Nephron (organoid): ENCODE measurements at regions not wholly inside any gene's neighbourhood (a gene's known extent, or its start where the extent isn't known, plus 50 kb on each side); places are given as distances from the start of the nearest gene placed in this dataset.

Experiments
- H3K27ac Mint-ChIP-seq, 3 experiments: 2 replicates each; pipeline ENCODE4 v1.8.0; 2020; ENCODE audit warnings: mixed read lengths in 3 of 3, mild to moderate bottlenecking in 2 of 3, moderate library complexity in 1 of 3
- H3K27me3 Mint-ChIP-seq: 2 replicates; pipeline ENCODE4 v1.8.0; 2021; ENCODE audit warnings: low read depth, mild to moderate bottlenecking, moderate library complexity, mixed read lengths
- H3K36me3 Mint-ChIP-seq: 2 replicates; pipeline ENCODE4 v1.8.0; 2020; ENCODE audit warnings: low read depth, mixed read lengths
- H3K4me1 Mint-ChIP-seq: 2 replicates; pipeline ENCODE4 v1.8.0; 2020; ENCODE audit warnings: mixed read lengths
- H3K4me3 Mint-ChIP-seq, 3 experiments: 2 replicates each; pipeline ENCODE4 v1.8.0; 2020; ENCODE audit warnings: mild to moderate bottlenecking in 3 of 3, mixed read lengths in 3 of 3, moderate library complexity in 2 of 3
- H3K9me3 Mint-ChIP-seq: 2 replicates; pipeline ENCODE4 v1.8.0; 2020; ENCODE audit warnings: mixed read lengths
- TF ChIP-seq, protein P1 (sequence below), 3 experiments: fragments of 200-600 bp; sonication (generic); IDR thresholded peaks; one replicate each; pipeline ENCODE4 v1.5.0; 2021; ENCODE audit warnings: antibody characterized with exemption in 3 of 3; ENCODE audit not compliant: unreplicated experiment in 3 of 3

DNA sequence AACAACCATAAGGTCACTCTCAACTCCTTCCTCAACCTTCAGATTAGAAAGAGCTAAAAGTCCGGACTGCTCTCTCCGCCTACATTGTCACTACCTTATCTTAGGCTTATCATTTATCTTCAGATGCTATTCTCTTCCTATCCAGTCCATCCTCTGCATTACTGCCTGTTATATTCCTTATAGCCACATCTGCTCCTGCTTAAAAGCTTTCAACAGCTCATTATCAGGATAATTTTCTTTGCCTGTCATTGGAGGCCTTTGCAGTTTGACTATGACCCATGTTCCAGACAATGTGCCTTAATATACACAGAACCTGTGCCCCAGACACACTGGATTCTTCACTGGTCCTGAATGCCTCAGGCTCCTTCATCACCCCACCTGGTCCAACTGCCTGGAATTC is 184.1 kb upstream of the SETMAR start:
- Mint-ChIP-seq H3K4me3 (no peak overlapping the region), H3K27ac (no peak overlapping the region), H3K27me3 (no peaks in the 10 kb centered on the region), H3K36me3 (no peaks in the 10 kb centered on the region), H3K4me1 (no peaks in the 10 kb centered on the region), H3K9me3 (no peaks in the 10 kb centered on the region)
- TF ChIP-seq, protein P1, sequence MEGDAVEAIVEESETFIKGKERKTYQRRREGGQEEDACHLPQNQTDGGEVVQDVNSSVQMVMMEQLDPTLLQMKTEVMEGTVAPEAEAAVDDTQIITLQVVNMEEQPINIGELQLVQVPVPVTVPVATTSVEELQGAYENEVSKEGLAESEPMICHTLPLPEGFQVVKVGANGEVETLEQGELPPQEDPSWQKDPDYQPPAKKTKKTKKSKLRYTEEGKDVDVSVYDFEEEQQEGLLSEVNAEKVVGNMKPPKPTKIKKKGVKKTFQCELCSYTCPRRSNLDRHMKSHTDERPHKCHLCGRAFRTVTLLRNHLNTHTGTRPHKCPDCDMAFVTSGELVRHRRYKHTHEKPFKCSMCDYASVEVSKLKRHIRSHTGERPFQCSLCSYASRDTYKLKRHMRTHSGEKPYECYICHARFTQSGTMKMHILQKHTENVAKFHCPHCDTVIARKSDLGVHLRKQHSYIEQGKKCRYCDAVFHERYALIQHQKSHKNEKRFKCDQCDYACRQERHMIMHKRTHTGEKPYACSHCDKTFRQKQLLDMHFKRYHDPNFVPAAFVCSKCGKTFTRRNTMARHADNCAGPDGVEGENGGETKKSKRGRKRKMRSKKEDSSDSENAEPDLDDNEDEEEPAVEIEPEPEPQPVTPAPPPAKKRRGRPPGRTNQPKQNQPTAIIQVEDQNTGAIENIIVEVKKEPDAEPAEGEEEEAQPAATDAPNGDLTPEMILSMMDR (IDR thresholded peaks at IDR 0.05; ENCODE audit: unreplicated experiment in 3 of 3) = no peak

DNA sequence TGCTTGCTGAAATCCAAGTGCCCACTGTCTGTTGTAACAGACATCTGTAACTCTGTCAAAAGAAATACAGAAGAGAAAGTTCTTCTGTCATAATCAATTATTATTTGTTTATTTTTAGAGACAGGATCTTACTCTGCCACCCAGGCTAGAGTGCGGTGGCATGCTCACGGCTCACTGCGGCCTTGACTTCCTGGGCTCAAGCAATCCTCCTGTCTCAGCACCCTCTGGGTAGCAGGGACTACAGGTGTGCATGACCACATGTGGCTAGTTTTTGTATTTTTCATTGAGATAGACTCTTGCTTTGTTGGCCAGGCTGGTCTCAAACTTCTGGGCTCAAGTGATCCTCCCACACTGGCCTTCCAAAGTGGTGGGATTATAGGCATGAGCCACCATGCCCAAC is 177.6 kb upstream of the SETMAR start:
- no peaks in the 10 kb centered on the region for H3K4me1 Mint-ChIP-seq
- peaks cover 7% of the 10 kb centered on the region for H3K9me3 Mint-ChIP-seq
- no peaks in the 10 kb centered on the region for H3K27me3 Mint-ChIP-seq
- H3K36me3 Mint-ChIP-seq = no peaks in the 10 kb centered on the region
- H3K4me3 Mint-ChIP-seq = no peak overlapping the region
- TF ChIP-seq, protein P1 (IDR thresholded peaks at IDR 0.05; ENCODE audit: unreplicated experiment in 3 of 3) = no peak
- no peak overlapping the region for H3K27ac Mint-ChIP-seq

DNA sequence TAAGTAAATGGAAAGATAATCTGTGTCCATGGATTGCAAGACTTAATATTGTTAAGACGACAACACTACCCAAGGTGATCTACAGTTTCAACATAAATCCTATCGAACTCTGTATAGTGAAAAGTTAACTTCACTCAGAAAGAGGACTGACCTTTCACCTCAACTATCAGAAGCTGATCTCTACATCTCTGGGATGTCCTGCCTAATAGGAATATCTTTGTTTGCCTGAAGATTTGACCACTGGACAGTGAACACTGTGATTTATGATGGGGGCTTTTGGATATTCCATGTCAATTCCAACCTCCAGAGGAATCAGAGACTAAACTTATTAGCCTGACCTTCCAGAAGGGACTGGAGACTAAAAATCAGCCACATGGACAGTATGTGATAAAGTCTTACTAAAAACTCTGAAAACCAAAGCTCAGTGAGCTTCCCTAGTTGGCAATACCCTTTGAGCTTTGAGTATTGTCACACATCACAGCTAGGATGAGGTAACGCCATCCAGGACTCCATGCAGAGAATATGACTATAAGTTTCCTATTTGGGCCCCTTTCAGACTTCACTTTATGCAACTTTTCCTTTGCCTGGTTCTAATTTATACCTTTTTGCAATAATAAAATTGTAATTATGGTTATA is 164.9 kb upstream of the SETMAR start:
- H3K36me3 Mint-ChIP-seq = no peaks in the 10 kb centered on the region
- peaks cover 15% of the 10 kb centered on the region for H3K9me3 Mint-ChIP-seq
- TF ChIP-seq, protein P1 (IDR thresholded peaks at IDR 0.05; ENCODE audit: unreplicated experiment in 3 of 3) = no peak
- H3K27me3 Mint-ChIP-seq = no peaks in the 10 kb centered on the region
- H3K4me3 Mint-ChIP-seq = no peak overlapping the region
- no peak overlapping the region for H3K27ac Mint-ChIP-seq
- no peaks in the 10 kb centered on the region for H3K4me1 Mint-ChIP-seq

DNA sequence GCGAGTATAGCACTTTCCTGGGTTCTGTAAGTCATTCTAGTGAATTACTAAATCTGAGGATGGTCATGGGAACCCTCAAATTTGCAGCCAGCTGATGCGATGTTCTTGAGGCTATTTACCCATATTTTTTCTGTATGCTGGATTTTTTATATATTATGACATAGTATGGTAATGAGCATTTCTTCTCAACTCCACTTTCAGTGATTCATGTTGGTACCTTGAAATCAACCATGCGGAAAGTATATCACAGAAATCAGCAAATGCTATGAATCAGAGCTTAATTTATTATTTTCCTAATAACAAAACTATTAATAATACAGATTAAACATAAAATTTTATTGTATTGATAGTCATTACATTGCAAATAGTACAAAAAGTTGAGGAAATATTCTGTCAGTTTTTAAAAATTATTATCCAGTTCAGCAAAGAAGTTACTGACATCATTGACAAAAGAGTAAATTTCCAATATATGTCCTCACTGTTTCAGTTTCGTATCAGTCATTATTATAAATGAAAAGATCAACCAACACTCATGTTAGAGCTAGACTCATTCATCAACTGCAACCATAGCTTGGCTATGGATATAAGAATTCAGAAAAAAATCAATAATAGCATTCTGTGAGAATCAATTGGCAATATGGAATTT is 164.3 kb upstream of the SETMAR start:
- Mint-ChIP-seq H3K27me3 (no peaks in the 10 kb centered on the region), H3K27ac (no peak overlapping the region), H3K4me1 (no peaks in the 10 kb centered on the region), H3K9me3 (peaks cover 12% of the 10 kb centered on the region), H3K4me3 (no peak overlapping the region), H3K36me3 (no peaks in the 10 kb centered on the region)
- TF ChIP-seq, protein P1 (IDR thresholded peaks at IDR 0.05; ENCODE audit: unreplicated experiment in 3 of 3) = no peak

DNA sequence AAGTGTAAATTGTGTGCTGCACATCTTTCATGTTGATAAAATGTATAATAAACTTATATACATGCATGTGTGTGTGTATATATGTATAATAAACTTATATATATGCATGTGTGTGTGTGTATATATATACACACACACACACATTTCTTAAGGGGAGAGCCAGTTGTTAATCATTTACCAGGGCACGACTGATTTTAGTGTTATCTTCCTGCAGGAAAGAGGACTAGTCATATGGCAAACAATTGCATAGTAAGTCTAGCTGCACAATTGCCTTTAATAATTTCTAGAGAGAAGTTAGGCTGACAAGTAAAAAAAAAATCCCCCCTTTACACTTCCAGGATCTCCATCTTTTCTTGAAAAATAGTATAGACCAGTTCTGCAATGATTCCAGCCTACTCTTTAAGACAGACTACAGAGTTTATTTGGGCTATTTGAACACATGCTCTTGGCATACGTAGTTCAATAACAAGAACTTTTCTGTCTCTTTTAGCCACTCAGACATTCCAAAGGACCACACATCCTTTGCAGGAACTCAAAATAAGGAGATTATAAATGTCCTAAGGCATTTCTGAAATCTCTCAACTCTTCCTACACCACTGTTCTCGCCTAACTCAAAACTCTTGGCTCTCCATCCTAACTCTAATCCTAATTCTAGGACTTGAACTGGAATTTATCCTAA is 163.6 kb upstream of the SETMAR start:
- H3K4me1 Mint-ChIP-seq = no peaks in the 10 kb centered on the region
- TF ChIP-seq, protein P1 (IDR thresholded peaks at IDR 0.05; ENCODE audit: unreplicated experiment in 3 of 3) = no peak
- no peaks in the 10 kb centered on the region for H3K36me3 Mint-ChIP-seq
- peaks cover 5% of the 10 kb centered on the region for H3K9me3 Mint-ChIP-seq
- H3K27me3 Mint-ChIP-seq = no peaks in the 10 kb centered on the region
- no peak overlapping the region for H3K27ac Mint-ChIP-seq
- no peak overlapping the region for H3K4me3 Mint-ChIP-seq
